ENCODE measurements at regions not wholly inside any gene's neighbourhood (a gene's known extent, or its start where the extent isn't known, plus 50 kb on each side); places are given as distances from the start of the nearest gene placed in this dataset.
"Not testable (repeated sequence)": the region's sequence is repeated elsewhere in the genome, so short reads cannot be mapped to it uniquely, and the experiment has no call there.

DNA sequence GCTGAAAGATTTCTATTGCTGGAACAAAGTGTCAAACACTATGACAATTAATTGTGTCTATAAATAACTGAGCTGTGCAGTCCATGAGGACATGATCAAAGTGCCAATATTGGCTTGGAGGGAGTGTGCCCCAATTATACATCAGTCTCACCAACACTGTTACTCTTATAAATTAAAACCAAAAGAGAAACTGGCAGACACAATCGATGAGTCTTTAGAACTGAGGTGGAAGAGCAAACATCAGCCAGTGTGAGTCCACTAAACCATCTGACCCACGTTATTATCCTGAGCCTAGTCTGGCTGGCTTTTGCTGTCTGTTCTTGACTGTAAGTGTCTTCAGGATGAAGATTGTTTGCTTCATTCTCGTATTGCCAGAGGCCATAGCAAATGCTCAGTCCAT is 98.9 kb downstream of the OLIG3 start:
- DNase-seq, result no peak

DNA sequence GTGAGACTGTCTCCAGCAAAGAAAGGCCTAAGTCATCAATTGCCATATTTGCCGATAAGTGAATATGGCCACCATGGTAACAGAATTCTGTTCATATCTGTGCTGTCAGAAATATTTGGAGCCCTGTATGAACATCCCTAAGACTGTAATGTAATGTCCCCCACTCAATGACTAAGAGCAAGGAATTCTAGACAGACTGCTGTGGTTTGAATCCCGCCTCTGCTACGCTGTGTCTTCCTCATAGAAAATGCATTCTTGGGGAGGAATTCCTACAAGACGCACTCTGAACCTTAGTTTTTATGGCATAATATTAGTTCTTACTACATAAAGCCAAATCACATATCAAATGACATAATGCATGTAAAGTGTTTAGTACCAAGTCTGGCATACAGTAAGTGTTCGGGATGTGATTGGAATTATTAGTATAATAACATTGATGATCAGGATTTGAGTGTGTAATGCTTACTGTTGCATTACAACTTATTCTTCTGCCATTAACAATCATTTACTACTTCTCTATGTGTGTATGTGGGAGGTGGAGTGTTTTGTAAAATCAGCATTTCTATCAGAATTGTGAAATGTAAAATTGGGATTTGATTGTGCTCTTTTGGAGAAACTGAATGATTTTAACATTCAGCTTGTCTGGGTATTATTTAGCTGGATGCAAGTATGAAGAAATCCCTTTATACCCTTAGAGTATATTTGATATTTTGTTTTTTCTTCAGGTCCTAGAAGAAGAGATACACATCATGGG is 103.0 kb downstream of the OLIG3 start:
- DNase-seq, result no peak

DNA sequence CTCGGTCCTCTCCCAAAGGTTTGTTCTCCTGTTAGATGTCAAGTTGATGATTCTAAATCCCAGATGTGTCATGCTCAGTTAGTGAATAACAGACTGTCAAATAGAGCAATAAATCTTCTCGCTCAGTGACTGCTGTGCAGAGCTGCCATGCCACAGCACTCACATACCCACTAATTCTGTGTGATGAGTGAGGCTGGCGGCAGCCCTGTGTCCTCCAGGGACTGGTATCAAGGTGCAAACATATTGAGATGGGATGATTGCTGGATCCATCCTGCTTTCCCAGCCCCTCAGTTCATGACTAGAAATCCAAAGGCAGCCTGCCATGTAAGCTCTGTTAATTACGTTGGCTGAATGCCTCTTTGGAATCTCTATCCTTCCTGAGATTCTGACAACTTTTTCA is 103.9 kb downstream of the OLIG3 start:
- DNase-seq, result no peak

DNA sequence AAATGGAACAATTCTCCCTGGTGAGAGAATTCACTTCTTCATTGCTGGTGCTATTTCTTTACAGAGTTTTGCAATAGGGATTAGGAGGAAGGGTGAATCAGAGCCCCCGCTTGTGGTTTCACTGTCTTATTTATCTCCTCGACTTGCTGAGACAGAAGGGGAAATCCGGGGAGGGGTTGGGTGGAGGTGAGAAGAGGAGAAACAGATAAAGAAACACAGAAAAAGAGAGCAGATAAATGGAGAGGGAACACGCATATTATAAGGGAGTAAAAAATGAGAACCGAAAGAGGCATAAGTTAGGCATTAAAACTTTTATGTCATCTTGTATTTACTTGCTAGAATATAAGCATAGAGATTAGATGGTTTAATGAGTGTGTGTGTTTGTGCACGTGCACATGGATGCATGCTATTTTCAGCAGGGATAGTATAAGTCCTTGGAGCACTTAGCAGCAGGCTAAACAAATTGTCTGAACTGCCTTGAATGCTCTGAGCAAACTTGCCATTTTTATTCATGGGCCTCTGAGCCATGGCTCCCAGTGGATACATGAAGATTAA is 105.0 kb downstream of the OLIG3 start:
- DNase-seq, result no peak

DNA sequence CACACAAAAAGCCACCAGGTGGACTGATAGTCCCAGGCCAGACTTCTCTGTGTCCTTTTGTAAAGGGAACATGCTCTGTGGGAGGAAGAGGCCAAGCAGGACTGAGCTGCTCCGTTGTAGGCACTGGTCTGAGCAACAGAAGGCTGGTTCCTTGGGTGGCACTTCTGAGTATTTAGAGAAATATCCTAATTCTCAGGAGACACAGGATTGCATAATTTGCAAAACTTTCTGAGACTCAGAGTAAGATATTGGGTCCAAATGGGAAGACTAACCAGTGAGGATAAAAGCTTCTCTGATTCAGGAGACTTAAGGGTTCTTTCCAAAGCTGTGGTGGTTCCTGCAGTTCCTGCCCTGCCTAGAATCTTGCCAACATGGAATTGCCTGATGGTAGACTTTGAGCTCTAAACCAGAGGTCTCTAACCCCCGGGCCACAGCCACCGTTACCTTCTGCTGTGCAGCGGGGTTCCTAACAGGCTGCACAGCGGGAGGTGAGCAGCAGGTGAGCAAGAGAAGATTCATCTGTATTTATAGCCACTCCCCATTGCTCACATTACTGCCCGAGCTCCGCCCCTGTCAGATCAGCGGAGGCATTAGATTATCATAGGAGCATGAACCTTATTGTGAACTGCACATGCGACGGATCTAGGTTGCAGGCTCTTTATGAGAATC is 107.0 kb downstream of the OLIG3 start:
- peak; percentile 19 to 24 for DNase-seq

DNA sequence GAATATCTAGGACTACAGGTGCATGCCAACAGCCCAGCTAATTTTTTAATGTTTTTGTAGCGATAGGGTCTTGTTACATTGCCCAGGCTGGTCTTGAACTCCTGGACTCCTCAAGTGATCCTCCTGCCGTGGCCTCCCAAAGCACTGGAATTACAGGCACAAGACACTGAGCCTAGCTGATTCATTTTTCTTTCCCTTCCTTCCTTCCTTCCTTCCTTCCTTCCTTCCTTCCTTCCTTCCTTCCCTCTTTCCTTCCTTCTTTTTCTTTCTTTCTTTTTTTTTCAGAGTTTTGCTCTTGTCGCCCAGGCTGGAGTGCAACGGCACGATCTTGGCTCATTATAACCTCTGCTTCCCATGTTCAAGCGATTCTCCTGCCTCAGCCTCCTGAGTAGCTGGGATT is 110.9 kb downstream of the OLIG3 start:
- DNase-seq, result not testable (repeated sequence)

GRCh38 chr6:137378090-137378369 is 116.2 kb downstream of the OLIG3 start:
- no peak for DNase-seq

GRCh38 chr6:137373296-137373695 is 120.9 kb downstream of the OLIG3 start:
- DNase-seq, result no peak

- no peak for DNase-seq
These were observed 121.7 kb downstream of the OLIG3 start for GRCh38 chr6:137372532-137372931.

DNA sequence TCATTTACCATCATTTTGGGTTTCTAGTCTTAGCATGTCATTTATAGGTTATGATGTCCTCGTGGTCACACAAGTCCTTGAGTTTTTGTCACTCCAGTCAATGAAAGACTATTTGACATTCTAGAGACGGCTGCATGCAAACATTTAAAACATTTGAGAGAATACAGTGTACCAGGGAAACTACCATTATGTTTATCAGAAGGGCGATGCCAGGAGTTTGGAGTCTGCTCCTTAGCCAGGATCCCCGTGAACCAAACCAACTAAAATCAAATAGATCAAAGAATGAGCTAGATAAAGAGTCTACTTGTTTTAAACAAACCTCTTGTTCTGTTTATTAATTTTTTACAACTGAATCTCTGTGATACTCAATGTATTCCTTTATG is 122.6 kb downstream of the OLIG3 start:
- no peak for DNase-seq

DNA sequence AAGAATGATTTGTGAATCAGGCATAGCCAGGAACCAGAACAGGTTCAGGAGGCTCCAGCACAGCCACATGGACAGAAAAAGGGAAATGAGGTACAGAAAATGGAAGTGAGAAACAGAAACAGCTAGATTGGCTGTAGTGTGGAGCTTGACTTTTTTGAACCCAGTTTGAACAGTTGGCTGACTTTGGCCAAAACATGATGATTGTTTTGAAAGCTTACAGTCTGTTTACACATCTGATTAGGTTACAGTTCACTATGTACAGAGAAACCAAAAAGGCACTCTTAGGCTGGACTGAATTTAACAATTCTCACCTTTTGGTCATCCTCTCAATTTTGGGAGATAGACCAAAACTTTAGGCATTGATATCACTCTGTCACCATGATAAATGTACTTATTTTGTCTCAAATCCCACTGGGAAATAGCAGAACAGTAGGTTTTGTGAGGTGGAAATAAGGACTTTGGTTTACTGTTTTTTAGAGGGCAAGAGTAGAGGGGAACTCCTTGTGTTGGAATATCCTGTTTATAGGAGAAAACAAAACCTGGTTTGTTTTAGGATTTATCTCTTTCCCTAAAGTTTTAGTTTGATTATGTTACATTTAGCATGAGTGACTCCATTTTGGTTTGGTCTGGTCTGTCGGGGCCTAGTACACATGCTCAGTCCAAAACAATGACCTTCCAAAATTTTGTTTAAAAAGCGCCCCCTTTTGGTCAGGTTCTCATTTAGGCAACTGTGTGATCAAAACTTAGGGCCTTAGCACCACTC is 123.1 kb downstream of the OLIG3 start:
- DNase-seq, result no peak

GRCh38 chr6:137369136-137369535 is 125.1 kb downstream of the OLIG3 start:
- DNase-seq, result no peak

DNA sequence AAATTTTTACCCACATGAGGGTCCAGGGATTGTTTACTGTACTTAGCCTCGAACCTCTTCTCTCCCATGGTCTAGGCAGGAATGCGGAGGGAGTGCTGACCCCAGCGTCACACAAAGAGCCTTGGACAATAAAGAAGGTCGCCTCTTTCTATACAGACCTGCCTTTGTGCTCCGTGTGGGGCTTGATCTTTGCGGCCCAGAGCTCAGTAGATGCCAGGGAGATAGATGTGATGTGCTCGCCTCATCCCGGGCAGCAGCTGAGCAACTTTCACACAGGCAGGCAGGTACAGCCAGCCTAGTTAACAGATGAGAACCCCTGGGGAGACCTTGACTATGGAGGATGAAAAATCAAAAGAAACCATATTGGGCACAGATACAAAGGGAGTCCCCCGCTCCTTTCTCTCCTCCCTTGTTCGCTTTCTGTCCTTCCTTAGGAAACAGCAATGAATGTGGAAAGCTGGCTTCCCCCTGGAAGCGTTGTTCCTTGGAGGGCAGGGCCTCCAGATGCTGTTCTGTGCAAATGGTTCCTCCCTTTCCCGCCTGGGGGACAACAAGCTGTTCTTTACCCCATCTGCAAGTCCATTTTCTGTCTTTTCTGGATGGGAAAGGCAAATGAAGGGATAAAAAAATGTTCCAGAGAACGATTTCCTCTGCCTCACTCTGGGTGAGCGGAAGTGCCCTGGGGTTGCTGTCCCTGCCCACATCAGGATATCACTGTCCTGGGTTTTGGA is 128.3 kb downstream of the OLIG3 start:
- DNase-seq, result no peak

DNA sequence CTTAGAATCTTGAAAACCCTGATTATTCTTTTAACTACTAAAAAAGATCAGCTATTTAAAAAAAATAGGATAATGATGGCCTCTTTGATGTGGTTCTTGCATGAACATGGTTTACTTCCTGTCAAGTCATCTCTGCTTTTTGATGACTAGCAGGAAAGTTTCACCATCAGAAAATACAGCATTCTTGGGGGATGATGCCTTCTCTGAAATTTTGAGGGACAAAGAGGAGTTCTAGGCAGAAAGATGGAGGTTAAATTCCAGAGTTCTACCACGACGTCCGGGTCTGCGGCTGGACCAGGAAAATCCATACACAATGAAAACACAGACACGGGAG is 130.4 kb downstream of the OLIG3 start:
- DNase-seq, result no peak

DNA sequence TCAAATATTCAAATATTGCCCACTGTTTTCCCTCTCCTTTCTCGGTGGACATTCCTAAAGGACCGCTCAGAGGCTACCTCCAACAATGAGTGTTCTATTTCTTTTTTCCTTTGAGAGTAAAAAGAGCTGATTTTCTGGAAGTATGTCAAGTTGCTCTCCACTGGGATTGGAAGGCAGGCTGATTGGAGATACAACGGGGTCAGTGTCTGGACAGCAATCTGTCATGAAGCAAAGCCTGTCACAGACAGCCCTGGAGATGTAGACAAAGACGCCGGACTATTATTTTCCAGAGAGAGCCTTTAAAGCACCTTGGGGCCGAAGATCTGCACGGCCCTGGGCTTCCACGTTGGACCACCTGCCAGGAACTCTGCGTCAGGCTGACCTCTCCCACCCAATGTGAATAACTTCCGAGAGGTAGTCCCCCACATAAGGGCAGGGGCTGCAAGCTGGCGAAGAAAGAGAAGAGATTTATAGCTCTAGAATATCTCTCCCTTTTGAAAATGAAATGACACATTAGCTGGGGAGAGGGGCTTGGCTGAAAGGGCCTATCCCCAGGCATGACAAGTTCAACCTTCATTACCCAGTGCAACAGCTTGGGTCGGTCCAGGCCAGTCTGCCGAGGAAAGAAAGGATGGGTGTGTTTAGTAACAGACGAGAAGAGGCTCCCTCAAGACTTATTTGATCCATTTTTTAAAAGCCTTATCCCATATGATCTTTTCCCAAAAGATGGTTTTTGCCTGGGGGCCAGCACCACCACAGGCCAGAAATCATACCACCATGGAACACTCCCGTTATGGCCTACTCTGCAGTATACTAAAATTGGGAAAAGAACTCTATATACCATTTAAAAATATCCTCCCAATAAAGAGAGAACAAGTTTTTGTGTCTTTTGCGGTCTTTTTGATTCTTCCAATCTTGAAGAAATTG is 131.1 kb downstream of the OLIG3 start:
- DNase-seq, result no peak

DNA sequence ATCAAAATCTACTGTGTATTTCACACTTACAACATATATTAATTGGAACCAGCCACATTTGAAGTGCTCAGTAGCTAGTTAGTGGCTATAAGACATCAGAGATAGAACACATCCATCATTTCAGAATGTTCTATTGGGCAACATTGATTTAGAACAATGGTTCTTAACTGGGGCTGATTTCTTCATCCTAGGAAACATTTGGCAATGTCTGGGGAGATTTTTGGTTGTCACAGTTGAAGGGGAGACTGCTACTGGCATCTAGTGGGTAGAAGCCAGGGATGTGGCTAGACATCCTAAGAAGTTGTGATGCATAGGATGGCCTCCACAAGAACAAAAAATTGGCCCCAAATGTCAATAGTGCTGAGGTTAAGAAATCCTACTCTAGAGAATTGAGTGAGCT is 132.5 kb downstream of the OLIG3 start:
- no peak for DNase-seq

DNA sequence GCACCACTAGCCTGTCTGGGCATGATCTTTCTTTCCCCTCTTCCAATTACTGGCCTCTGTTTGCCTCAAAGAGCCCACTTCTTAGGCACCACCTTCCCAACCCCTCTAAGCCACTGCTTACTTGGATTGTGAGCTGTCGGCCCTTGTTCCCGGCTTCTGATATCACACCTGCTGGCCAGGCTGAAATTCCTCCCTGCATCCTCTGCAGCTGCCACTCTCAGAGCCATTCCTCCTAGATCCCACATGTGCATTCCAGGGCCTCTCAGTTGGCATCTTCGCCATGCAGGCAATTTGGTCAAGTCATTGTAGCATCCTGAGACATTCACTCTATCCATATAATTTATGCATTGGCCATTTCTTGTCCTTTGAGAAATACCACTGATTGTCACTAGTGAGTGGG is 135.9 kb downstream of the OLIG3 start:
- no peak for DNase-seq

DNA sequence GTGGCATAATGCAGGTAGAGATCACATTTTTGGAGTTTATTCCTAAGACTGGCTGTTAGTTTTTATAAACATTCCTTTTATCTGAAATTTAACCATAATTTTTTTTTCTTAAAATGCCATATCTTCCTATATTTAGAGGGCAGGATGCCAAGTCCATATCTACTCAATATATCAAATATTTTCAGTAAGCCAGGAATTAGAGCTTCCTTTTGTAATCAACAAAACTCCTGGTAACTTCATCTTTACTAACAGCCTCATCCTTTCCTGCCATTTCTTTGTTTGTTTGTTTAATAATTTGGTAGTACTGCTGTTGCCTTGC is 136.3 kb downstream of the OLIG3 start:
- no peak for DNase-seq

DNA sequence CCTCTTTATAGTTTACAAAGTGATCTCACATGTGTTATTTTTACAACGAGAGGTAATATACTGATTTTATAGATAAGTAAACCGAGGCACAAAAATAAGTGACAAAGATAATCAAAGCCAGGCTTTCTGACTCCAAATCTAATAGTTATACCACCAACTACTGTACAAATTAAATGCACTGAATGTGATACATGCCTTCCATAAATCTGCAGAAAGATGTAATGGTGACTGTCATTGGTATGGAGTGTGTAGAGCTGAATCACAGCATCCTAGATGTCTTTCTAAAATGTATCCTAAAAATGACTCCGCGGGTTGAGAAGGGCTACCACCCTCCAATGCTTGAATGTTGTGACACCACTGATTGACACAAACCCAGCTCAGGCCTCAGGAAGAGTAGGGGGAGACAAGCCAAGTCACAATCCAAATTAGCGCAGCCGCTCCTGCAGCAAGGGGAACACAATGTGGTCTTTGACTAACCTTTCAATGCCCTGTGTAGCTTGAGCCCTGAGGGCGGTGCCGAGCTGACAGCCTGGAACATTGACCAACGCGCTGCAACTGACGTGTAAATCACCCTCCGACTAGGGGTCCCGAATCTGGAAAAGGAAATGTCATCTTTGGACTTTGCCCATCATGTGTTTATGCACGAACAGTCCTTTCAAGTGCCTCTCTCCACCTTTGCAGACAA is 136.8 kb downstream of the OLIG3 start:
- DNase-seq, result no peak

GRCh38 chr6:137353842-137354397 is 134.7 kb upstream of the IFNGR1 start:
- no peak for DNase-seq

DNA sequence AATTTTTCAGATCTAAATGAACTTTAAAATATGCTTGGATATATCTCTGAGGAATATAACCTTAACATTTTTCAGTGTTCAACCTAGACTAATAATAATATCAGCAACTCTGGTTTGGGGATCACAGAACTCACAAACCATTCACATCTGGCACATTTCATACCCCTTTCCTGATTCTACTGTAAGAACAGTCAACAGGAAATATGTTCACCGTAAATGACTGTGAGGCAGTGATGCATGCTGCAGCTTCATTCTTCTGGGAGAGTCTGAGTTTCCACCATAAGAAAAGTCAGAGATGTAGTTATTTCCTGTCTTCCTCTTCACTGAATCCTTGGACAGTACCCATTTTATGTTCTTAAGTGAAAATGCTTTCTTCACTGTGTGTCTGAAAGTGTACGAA is 134.2 kb upstream of the IFNGR1 start:
- no peak for DNase-seq

- no peak for DNase-seq
These were observed 133.7 kb upstream of the IFNGR1 start for GRCh38 chr6:137352859-137353258.
